ENCODE measurements at regions not wholly inside any gene's neighbourhood (a gene's known extent, or its start where the extent isn't known, plus 50 kb on each side); places are given as distances from the start of the nearest gene placed in this dataset.

DNA sequence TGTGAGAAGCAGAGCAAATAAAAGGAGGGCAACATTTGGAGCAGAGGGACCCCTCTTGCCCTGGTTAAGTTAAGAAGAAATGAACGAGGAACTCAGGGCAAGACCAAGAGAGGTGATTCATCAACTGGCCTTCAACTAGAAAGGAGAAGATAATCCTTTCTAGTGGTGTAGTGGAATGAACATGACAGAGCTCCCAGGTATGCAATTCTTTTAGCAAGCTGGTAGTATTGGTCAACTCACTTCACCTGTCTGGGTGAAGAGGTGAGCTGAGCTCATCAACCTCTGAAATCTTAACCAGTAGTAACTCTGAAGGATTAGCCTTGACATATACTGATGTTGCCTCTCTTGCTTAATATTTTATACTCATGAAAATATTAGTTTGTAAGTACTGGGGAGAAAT lies 1024.7 kb upstream of the GOT2 start:
- TF ChIP-seq, protein P1, sequence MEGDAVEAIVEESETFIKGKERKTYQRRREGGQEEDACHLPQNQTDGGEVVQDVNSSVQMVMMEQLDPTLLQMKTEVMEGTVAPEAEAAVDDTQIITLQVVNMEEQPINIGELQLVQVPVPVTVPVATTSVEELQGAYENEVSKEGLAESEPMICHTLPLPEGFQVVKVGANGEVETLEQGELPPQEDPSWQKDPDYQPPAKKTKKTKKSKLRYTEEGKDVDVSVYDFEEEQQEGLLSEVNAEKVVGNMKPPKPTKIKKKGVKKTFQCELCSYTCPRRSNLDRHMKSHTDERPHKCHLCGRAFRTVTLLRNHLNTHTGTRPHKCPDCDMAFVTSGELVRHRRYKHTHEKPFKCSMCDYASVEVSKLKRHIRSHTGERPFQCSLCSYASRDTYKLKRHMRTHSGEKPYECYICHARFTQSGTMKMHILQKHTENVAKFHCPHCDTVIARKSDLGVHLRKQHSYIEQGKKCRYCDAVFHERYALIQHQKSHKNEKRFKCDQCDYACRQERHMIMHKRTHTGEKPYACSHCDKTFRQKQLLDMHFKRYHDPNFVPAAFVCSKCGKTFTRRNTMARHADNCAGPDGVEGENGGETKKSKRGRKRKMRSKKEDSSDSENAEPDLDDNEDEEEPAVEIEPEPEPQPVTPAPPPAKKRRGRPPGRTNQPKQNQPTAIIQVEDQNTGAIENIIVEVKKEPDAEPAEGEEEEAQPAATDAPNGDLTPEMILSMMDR (IDR thresholded peaks at IDR 0.05), result no peak
- no peak for TF ChIP-seq POLR2A (IDR thresholded peaks at IDR 0.05)
- no peak for TF ChIP-seq EP300 (IDR thresholded peaks at IDR 0.05; ENCODE audit: low read depth)
- TF ChIP-seq POLR2AphosphoS5 (IDR thresholded peaks at IDR 0.05), result no peak
